Activated CD4-positive, alpha-beta T cell treated with anti-CD3 and anti-CD28 coated beads, Interleukin-2, amount 10 ng/mL, durations not matched to agents 7 days and 5 days (primary cell): ENCODE measurements at regions not wholly inside any gene's neighbourhood (a gene's known extent, or its start where the extent isn't known, plus 50 kb on each side); places are given as distances from the start of the nearest gene placed in this dataset.
A peak's percentile ranks its signal among the peaks of the same experiment; 100 is the strongest.

Experiments
- CTCF ChIA-PET: fragments of 350-600 bp; sonication (Branson Sonifier 250); formaldehyde crosslinking; loops from one replicate; lab custom pipeline; 2021; ENCODE audit warnings: antibody characterized with exemption; lab: Charles Lee
- POLR2A ChIA-PET: fragments of 350-600 bp; sonication (Branson Sonifier 250); formaldehyde crosslinking; loops from one replicate; lab custom pipeline; 2021; ENCODE audit warnings: antibody characterized with exemption; lab: Charles Lee
- DNase-seq: peaks from one replicate; pipeline ENCODE4 v3.0.0-alpha.2; 2020
- H3K27ac Mint-ChIP-seq: one replicate; pipeline ENCODE4 v1.8.0; 2021; ENCODE audit warnings: mild to moderate bottlenecking, moderate library complexity, mixed read lengths
- H3K27me3 Mint-ChIP-seq: one replicate; pipeline ENCODE4 v1.8.0; 2021; ENCODE audit warnings: mixed read lengths
- H3K36me3 Mint-ChIP-seq: one replicate; pipeline ENCODE4 v1.8.0; 2021; ENCODE audit warnings: low read depth, mixed read lengths
- H3K4me1 Mint-ChIP-seq: one replicate; pipeline ENCODE4 v1.8.0; 2021; ENCODE audit warnings: mixed read lengths
- H3K4me3 Mint-ChIP-seq: one replicate; pipeline ENCODE4 v1.8.0; 2021; ENCODE audit warnings: mild to moderate bottlenecking, moderate library complexity, mixed read lengths
- H3K9me3 Mint-ChIP-seq: one replicate; pipeline ENCODE4 v1.8.0; 2021; ENCODE audit warnings: mixed read lengths

GRCh38 chr1:185598332-185598731 lies 135.9 kb upstream of the HMCN1 start:
- ChIA-PET POLR2A (no interaction called here), CTCF (interaction anchor here (2.3 kb wide), 1 partner anchor 39 kb away, joined by 5 read pairs; no protein-coding TSS in a partner anchor)
- Mint-ChIP-seq H3K4me3 (no peak overlapping the region), H3K9me3 (no peaks in the 10 kb centered on the region), H3K4me1 (peaks cover 8% of the 10 kb centered on the region), H3K36me3 (no peaks in the 10 kb centered on the region), H3K27me3 (no peaks in the 10 kb centered on the region), H3K27ac (no peak overlapping the region)
- no peak for DNase-seq

GRCh38 chr1:185595835-185596667 lies 138.1 kb upstream of the HMCN1 start:
- DNase-seq: peak; percentile 57
- H3K4me3 Mint-ChIP-seq: no peak overlapping the region
- no peaks in the 10 kb centered on the region for H3K36me3 Mint-ChIP-seq
- H3K27me3 Mint-ChIP-seq: no peaks in the 10 kb centered on the region
- no peak overlapping the region for H3K27ac Mint-ChIP-seq
- H3K4me1 Mint-ChIP-seq: peaks cover 10% of the 10 kb centered on the region
- ChIA-PET CTCF (interaction anchor here (0.6 to 2.0 kb wide), 21 partner anchors 9 to 358 kb away, joined by 3 to 12 read pairs (median 4); no protein-coding TSS in a partner anchor), POLR2A (interaction anchor here (0.6 kb wide), 1 partner anchor 300 kb away, joined by 7 read pairs; no protein-coding TSS in a partner anchor)
- H3K9me3 Mint-ChIP-seq: no peaks in the 10 kb centered on the region

GRCh38 chr1:185594786-185595410 lies 139.3 kb upstream of the HMCN1 start:
- Mint-ChIP-seq H3K9me3 (no peaks in the 10 kb centered on the region), H3K27me3 (no peaks in the 10 kb centered on the region), H3K4me1 (peaks cover 10% of the 10 kb centered on the region), H3K36me3 (peaks cover 1% of the 10 kb centered on the region), H3K27ac (no peak overlapping the region), H3K4me3 (no peak overlapping the region)
- POLR2A ChIA-PET: no interaction called here
- CTCF ChIA-PET: interaction anchor here (1.0 to 1.7 kb wide), 7 partner anchors 15 to 357 kb away, joined by 3 to 10 read pairs (median 4); no protein-coding TSS in a partner anchor
- no peak for DNase-seq

- Mint-ChIP-seq H3K4me3 (no peak overlapping the region), H3K9me3 (no peaks in the 10 kb centered on the region), H3K36me3 (peaks cover 1% of the 10 kb centered on the region), H3K27ac (no peak overlapping the region), H3K4me1 (peaks cover 10% of the 10 kb centered on the region), H3K27me3 (no peaks in the 10 kb centered on the region)
- POLR2A ChIA-PET: no interaction called here
- DNase-seq: no peak
- CTCF ChIA-PET: interaction anchor here (0.6 to 1.1 kb wide), 2 partner anchors 12 to 65 kb away, joined by 3 to 4 read pairs; no protein-coding TSS in a partner anchor
Measured at GRCh38 chr1:185593271-185593670, 140.9 kb upstream of the HMCN1 start.

- ChIA-PET POLR2A (no interaction called here), CTCF (interaction anchor here (0.9 to 3.7 kb wide), 2 partner anchors 9 to 10 kb away, joined by 3 to 12 read pairs; no protein-coding TSS in a partner anchor)
- H3K4me3 Mint-ChIP-seq: no peak overlapping the region
- peaks cover 7% of the 10 kb centered on the region for H3K36me3 Mint-ChIP-seq
- no peak for DNase-seq
- H3K27ac Mint-ChIP-seq: no peak overlapping the region
- no peaks in the 10 kb centered on the region for H3K27me3 Mint-ChIP-seq
- H3K4me1 Mint-ChIP-seq: no peaks in the 10 kb centered on the region
- peaks cover 30% of the 10 kb centered on the region for H3K9me3 Mint-ChIP-seq
Measured at GRCh38 chr1:185585770-185586169, 148.4 kb upstream of the HMCN1 start.

GRCh38 chr1:185581961-185582725 lies 152.0 kb upstream of the HMCN1 start:
- H3K27ac Mint-ChIP-seq: no peak overlapping the region
- no peaks in the 10 kb centered on the region for H3K27me3 Mint-ChIP-seq
- CTCF ChIA-PET: interaction anchor here (0.6 to 1.5 kb wide), 4 partner anchors 10 to 91 kb away, joined by 3 to 4 read pairs (median 4); no protein-coding TSS in a partner anchor
- no peak for DNase-seq
- peaks cover 51% of the 10 kb centered on the region for H3K9me3 Mint-ChIP-seq
- no peak overlapping the region for H3K4me3 Mint-ChIP-seq
- no peaks in the 10 kb centered on the region for H3K4me1 Mint-ChIP-seq
- POLR2A ChIA-PET: no interaction called here
- peaks cover 17% of the 10 kb centered on the region for H3K36me3 Mint-ChIP-seq

GRCh38 chr1:185581020-185581419 lies 153.2 kb upstream of the HMCN1 start:
- Mint-ChIP-seq H3K4me1 (no peaks in the 10 kb centered on the region), H3K9me3 (peaks cover 52% of the 10 kb centered on the region), H3K27ac (no peak overlapping the region), H3K4me3 (no peak overlapping the region), H3K27me3 (no peaks in the 10 kb centered on the region), H3K36me3 (peaks cover 15% of the 10 kb centered on the region)
- no peak for DNase-seq
- POLR2A ChIA-PET: no interaction called here
- CTCF ChIA-PET: interaction anchor here (0.6 to 1.5 kb wide), 5 partner anchors 9 to 68 kb away, joined by 3 to 4 read pairs (median 3); no protein-coding TSS in a partner anchor

GRCh38 chr1:185578293-185578692 lies 155.9 kb upstream of the HMCN1 start:
- H3K27ac Mint-ChIP-seq: no peak overlapping the region
- peaks cover 42% of the 10 kb centered on the region for H3K9me3 Mint-ChIP-seq
- no peak for DNase-seq
- peaks cover 15% of the 10 kb centered on the region for H3K36me3 Mint-ChIP-seq
- CTCF ChIA-PET: interaction anchor here (0.7 to 2.8 kb wide), 2 partner anchors 13 to 18 kb away, joined by 3 to 10 read pairs; no protein-coding TSS in a partner anchor
- no peak overlapping the region for H3K4me3 Mint-ChIP-seq
- POLR2A ChIA-PET: no interaction called here
- no peaks in the 10 kb centered on the region for H3K4me1 Mint-ChIP-seq
- H3K27me3 Mint-ChIP-seq: no peaks in the 10 kb centered on the region

- ChIA-PET POLR2A (no interaction called here), CTCF (interaction anchor here (0.7 to 1.3 kb wide), 2 partner anchors 11 to 15 kb away, joined by 3 to 7 read pairs; no protein-coding TSS in a partner anchor)
- Mint-ChIP-seq H3K9me3 (peaks cover 25% of the 10 kb centered on the region), H3K36me3 (peaks cover 13% of the 10 kb centered on the region), H3K4me1 (peaks cover 7% of the 10 kb centered on the region), H3K27me3 (no peaks in the 10 kb centered on the region), H3K4me3 (no peak overlapping the region), H3K27ac (no peak overlapping the region)
- no peak for DNase-seq
Measured at GRCh38 chr1:185574139-185574875, 159.9 kb upstream of the HMCN1 start.

GRCh38 chr1:185573677-185574076 lies 160.5 kb upstream of the HMCN1 start:
- DNase-seq: no peak
- ChIA-PET CTCF (interaction anchor here (0.7 to 1.3 kb wide), 2 partner anchors 14 to 51 kb away, joined by 4 to 7 read pairs; no protein-coding TSS in a partner anchor), POLR2A (no interaction called here)
- Mint-ChIP-seq H3K36me3 (peaks cover 8% of the 10 kb centered on the region), H3K4me1 (peaks cover 12% of the 10 kb centered on the region), H3K9me3 (peaks cover 20% of the 10 kb centered on the region), H3K4me3 (no peak overlapping the region), H3K27me3 (no peaks in the 10 kb centered on the region), H3K27ac (no peak overlapping the region)

- Mint-ChIP-seq H3K9me3 (peaks cover 17% of the 10 kb centered on the region), H3K27ac (no peak overlapping the region), H3K4me1 (peaks cover 17% of the 10 kb centered on the region), H3K4me3 (no peak overlapping the region), H3K36me3 (peaks cover 5% of the 10 kb centered on the region), H3K27me3 (no peaks in the 10 kb centered on the region)
- no peak for DNase-seq
- ChIA-PET CTCF (interaction anchor here (0.7 to 1.4 kb wide), 5 partner anchors 8 to 51 kb away, joined by 3 to 5 read pairs (median 4); no protein-coding TSS in a partner anchor), POLR2A (no interaction called here)
Measured at GRCh38 chr1:185573162-185573561, 161.0 kb upstream of the HMCN1 start.
